Muscle of leg (tissue), 3 donors: ENCODE measurements at regions not wholly inside any gene's neighbourhood (a gene's known extent, or its start where the extent isn't known, plus 50 kb on each side); places are given as distances from the start of the nearest gene placed in this dataset.

Experiments used
- DNase-seq: peaks from one replicate; pipeline ENCODE4 v3.0.0; 2013
- H3K27ac ChIP-seq: one replicate; pipeline ENCODE4 v1.5.1; 2013; ENCODE audit warnings: mild to moderate bottlenecking, low read length, control low read depth
- H3K27me3 ChIP-seq: one replicate; pipeline ENCODE4 v1.6.1; 2013; ENCODE audit warnings: low read length; ENCODE audit not compliant: control insufficient read depth, insufficient read depth
- H3K36me3 ChIP-seq: one replicate; pipeline ENCODE4 v1.6.1; 2013; ENCODE audit warnings: low read length; ENCODE audit not compliant: control insufficient read depth, insufficient read depth
- H3K4me1 ChIP-seq: one replicate; pipeline ENCODE4 v1.6.1; 2013; ENCODE audit warnings: low read length; ENCODE audit not compliant: control insufficient read depth, insufficient read depth
- H3K4me3 ChIP-seq: one replicate; pipeline ENCODE4 v1.5.1; 2013; ENCODE audit warnings: low read length, control low read depth
- H3K9me3 ChIP-seq: replicated peaks from 2 replicates; pipeline ENCODE4 v1.6.1; 2013; ENCODE audit warnings: low read depth, low read length; ENCODE audit not compliant: control insufficient read depth
- WGBS: methylation state at CpG from one replicate; pipeline ENCODE4 v1.1.5; 2013; ENCODE audit warnings: missing lambda C conversion rate; ENCODE audit not compliant: insufficient coverage; 5-methylcytosine and 5-hydroxymethylcytosine counted together

DNA sequence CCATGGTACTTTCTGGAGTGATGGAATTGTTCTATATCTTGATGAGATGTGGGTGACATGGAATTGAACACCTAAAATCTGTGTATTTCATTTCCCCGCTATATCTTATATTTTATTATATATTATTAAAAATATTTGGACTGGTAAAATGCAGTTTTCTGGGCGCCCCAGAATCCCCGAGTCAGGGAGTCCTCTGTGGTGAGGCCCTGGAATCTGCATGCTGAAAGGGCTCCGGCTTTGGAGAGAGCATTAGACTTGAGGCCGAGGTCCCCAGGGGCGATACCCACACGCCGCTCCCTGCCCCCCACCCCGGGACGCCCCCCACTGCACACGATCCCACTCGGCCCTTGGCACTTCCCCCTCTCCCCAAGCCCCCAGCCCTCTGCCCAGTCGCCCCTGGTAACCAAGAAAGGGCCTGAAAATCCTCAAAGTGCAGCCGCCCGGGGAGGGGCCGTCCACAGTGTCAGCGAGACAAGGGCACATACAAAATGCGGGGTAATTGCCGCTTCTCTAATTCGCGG lies 126.0 kb downstream of the ZFP36L2 start:
- peak overlapping the region; percentile 40 for H3K4me3 ChIP-seq
- no peaks in the 10 kb centered on the region for H3K9me3 ChIP-seq
- no peaks in the 10 kb centered on the region for H3K27me3 ChIP-seq
- no peaks in the 10 kb centered on the region for H3K36me3 ChIP-seq
- H3K4me1 ChIP-seq = peaks cover 61% of the 10 kb centered on the region
- no peak for DNase-seq
- H3K27ac ChIP-seq = peak overlapping the region; percentile 96
- WGBS = 52% methylated on average over 7 of the region's 21 CpGs

DNA sequence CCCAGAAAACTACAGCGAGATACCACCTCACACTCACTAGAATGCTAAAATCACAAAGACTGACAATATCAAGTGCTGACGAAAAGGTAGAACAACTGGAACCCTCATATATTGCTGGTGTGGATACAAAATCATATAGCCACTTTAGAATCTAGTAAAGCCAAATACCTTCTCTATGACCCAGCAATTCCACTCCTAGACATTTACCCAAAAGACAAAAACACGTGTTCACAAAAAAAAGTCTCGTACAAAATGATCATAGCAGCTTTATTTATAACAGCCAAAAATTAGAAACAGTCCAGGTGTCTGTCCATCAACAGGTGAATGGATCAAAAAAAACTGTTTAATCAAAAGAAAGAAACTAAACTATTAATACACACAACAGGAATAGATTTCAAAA lies 126.6 kb downstream of the ZFP36L2 start:
- Histone ChIP-seq H3K36me3 (no peaks in the 10 kb centered on the region), H3K4me1 (peaks cover 55% of the 10 kb centered on the region), H3K27me3 (no peaks in the 10 kb centered on the region), H3K9me3 (no peaks in the 10 kb centered on the region), H3K4me3 (no peak overlapping the region), H3K27ac (no peak overlapping the region)
- WGBS = no CpG with 5 or more reads among the region's 4 CpGs
- no peak for DNase-seq

DNA sequence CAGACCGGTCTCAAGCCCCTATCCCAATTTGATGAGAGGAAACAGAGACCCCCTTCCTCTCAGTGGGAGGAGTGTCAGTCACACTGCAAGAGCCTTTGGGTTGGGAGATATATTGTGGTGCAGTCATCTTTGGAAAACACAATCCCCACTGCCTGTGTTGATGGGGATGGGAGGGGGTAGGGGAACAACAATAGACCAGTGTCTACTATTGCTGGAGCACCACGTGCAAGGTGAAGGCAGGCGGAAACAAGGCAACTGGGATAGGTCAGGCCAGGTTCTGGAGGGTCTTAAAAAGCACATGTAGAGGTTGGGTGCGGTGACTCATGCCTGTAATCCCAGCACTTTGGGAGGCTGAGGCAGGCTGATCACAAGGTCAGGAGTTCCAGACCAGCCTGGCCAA lies 127.9 kb downstream of the ZFP36L2 start:
- Histone ChIP-seq H3K27ac (peak overlapping the region; percentile 25), H3K27me3 (no peaks in the 10 kb centered on the region), H3K4me3 (no peak overlapping the region), H3K36me3 (no peaks in the 10 kb centered on the region), H3K9me3 (no peaks in the 10 kb centered on the region), H3K4me1 (peaks cover 49% of the 10 kb centered on the region)
- 83% methylated on average over 3 of the region's 4 CpGs for WGBS
- no peak for DNase-seq

DNA sequence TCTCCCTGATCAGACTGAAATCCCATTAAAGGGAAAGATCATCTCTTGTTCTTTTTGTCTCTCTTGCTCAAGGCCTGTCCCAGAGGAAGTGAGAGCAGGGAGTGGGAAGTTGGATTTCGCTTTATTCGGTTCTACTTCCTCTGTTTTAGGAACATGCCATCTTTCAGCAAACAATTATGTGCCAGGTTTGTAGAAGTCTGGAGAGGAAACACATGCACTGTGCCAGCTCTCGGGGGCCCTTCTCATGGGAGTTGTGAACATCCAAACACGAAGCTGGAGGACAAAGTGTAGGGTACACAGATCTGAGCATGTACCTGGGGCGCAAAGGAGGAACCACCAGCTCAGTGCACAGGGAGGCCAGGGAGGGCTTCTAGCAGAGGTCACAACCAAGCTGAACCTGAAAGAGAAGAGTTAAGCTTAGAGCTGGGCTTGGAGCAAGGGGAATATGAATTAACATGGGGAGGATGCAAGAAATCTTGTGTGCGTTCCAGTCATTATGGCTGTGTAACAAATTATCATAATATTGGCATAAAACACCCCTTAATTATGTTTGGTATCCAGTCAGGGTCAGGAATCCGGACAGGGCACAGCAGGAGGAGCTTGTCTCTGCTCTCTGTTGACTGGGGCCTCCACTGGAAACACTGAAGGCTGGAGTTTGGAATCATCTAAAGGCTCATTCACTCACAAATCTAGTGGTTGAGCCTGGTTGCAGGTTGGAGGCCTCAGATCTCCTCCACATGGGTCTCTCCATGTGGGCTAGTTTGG lies 128.6 kb downstream of the ZFP36L2 start:
- Histone ChIP-seq H3K36me3 (no peaks in the 10 kb centered on the region), H3K4me1 (peaks cover 44% of the 10 kb centered on the region), H3K27me3 (no peaks in the 10 kb centered on the region), H3K27ac (peak overlapping the region; percentile 43), H3K4me3 (no peak overlapping the region), H3K9me3 (no peaks in the 10 kb centered on the region)
- WGBS = 54% methylated on average over 3 of the region's 7 CpGs
- peak; percentile 73 for DNase-seq

DNA sequence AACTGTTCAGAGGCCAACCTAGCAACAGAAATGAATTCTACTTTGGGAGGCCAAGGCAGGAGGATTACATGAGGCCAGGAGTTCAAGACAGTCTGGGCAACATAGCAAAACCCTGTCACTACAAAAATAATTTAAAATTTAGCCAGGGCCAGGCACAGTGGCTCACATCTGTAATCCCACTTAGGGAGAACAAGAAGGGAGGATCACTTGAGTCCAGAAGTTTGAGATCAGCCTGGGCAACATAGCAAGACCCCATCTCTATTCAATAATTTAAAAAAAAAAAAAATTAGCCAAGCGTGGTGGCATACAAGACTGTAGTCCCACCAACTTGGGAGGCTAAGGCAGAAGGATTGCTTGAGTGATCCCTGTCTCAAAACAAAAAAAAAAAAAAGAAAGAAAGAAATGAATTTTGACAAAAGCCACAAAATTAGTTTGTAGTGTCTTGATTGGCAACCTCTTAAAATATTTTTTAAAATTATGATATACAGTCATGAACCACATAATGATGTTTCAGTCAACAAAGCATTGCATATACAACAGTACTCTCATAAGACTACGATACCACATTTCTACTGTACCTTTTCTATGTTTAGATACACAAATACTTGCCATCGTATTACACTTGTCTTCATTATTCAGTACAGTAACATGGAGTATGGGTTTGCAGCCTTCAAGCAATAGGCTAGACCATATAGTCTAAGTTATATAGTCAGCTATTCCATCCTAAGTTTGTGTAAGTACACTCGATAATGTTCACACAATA lies 130.7 kb downstream of the ZFP36L2 start:
- WGBS = no CpG with 5 or more reads among the region's 4 CpGs
- no peaks in the 10 kb centered on the region for H3K27me3 ChIP-seq
- peaks cover 4% of the 10 kb centered on the region for H3K9me3 ChIP-seq

DNA sequence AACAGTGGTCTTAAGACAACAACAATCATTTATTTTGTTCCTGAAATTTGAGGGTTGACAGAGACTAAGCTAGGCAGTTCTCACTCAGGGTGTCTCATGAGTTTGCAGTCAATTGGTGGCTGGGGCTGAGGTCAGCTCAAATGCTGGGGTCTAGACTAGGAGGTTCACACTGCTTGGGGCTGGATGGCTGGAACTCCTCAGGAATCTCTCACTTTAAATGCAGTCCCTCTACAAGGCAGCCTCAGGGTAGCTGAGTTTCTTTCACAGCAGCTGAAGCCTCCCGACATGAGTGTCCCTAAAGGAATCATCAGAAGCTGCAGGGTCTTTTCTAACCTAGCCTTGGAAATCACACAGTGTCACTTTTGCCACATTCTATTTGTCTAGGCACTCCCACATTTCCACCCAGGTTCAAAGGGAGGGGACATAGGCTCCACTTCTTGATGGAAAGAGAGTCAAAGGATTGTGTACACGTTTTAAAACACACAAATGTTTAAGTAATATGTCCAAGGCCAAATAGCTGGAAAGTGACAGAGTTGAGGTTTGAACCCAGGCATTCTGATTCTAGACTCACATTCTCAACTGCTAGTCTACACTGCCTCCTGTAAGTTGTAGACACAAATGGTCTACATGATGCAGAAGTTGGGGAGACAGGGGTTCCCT lies 133.8 kb downstream of the ZFP36L2 start:
- Histone ChIP-seq H3K4me1 (peaks cover 10% of the 10 kb centered on the region), H3K27ac (no peak overlapping the region), H3K4me3 (no peak overlapping the region), H3K9me3 (peaks cover 9% of the 10 kb centered on the region), H3K36me3 (no peaks in the 10 kb centered on the region), H3K27me3 (no peaks in the 10 kb centered on the region)
- DNase-seq = no peak
- WGBS = 43% methylated on average over 1 of the region's 2 CpGs

More for the DNA sequence above, 130.7 kb downstream of the ZFP36L2 start:
- peaks cover 24% of the 10 kb centered on the region for H3K4me1 ChIP-seq
- no peak overlapping the region for H3K4me3 ChIP-seq
- no peak for DNase-seq
- H3K36me3 ChIP-seq = no peaks in the 10 kb centered on the region
- no peak overlapping the region for H3K27ac ChIP-seq

DNA sequence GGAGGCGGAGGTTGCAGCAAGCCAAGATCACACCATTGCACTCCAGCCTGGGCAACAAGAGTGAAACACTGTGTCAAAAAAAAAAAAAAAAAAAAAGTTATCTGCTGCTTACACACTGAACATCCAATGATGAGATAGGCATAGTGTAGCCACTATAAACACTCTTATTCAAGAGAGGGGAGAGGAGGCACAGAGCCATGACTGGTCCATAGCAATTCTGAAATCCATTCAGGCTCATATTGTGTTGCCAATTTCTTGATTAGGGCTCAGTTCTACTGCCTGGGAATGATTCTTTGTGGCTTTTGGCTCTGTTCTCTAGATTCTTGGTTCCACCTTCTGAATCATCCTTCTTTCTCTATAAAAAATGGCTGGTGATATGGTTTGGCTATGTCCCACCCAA lies 136.1 kb downstream of the ZFP36L2 start:
- Histone ChIP-seq H3K36me3 (no peaks in the 10 kb centered on the region), H3K9me3 (peaks cover 9% of the 10 kb centered on the region), H3K27ac (no peak overlapping the region), H3K4me1 (peaks cover 29% of the 10 kb centered on the region), H3K4me3 (no peak overlapping the region), H3K27me3 (no peaks in the 10 kb centered on the region)
- no CpG with 5 or more reads among the region's 1 CpG for WGBS
- no peak for DNase-seq

DNA sequence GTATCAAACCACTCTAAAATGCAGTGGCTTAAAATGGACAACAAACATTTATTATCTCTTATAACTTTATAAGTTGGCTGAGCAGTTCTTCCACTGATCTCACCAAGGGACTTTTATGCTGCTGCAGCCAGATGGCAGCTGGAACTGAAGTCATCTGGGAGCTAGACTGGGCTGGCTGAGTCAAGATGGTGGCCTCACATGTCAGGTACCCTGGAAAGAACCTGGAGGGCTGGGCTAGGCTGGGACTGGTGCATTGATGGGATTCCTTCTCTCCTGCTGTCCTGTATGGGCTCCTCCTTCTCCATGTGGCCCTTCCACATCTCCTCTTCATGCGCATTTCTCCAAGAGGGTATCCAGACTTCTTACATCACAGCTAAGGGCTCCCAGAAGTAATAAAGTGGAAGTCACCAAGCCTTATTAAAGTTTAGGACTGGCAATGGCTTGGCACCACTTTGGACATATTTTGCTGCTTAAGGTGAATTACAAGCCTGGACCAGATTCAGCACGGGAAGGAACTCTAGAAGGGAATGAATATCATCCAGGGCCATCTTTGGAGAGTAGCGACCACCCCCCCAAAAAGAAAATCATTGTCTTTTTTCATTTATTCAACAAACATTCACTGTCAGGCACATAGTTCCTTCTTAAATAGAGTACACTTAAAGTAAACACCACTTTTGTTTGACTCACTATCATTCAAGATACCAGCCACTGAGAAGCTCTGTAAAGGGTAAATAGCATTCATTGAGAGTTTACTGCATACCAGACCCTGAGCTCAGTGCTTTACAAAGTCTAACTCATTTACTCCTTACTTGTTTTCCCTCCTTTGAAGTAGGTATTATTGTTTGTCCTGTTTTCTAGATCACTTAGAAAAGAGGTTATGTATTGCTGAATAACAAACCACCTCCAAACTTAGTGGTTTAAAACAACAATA lies 138.0 kb downstream of the ZFP36L2 start:
- peak; percentile 53 for DNase-seq
- peaks cover 48% of the 10 kb centered on the region for H3K4me1 ChIP-seq
- peaks cover 9% of the 10 kb centered on the region for H3K9me3 ChIP-seq
- H3K4me3 ChIP-seq = no peak overlapping the region
- no peaks in the 10 kb centered on the region for H3K27me3 ChIP-seq
- no peaks in the 10 kb centered on the region for H3K36me3 ChIP-seq
- peak overlapping the region; percentile 37 for H3K27ac ChIP-seq
- WGBS = 83% methylated on average over 1 of the region's 3 CpGs

DNA sequence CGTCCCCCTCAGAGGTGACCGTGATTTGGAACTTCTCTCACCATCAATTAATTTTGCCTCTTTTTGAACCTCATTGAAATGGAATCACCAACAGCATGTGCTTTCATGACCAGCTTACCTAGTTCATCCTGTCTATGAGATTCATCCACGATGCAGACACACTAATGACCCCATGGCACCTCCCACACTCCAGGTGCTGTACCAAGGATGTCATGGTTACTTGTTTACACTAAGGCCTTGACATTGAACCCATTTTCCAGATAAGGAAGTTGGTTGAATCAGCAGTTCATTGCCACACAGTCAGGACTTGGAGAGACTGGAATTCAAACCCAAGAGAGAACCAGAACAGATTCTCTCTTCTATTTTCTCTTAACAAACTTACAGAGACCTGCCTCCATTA lies 139.0 kb downstream of the ZFP36L2 start:
- WGBS = 94% methylated on average over 3 of the region's 3 CpGs
- Histone ChIP-seq H3K4me3 (no peak overlapping the region), H3K4me1 (peaks cover 58% of the 10 kb centered on the region), H3K27ac (peak overlapping the region; percentile 100), H3K27me3 (no peaks in the 10 kb centered on the region), H3K36me3 (no peaks in the 10 kb centered on the region), H3K9me3 (peaks cover 9% of the 10 kb centered on the region)
- DNase-seq = peak; percentile 13
